ENCODE measurements at regions not wholly inside any gene's neighbourhood (a gene's known extent, or its start where the extent isn't known, plus 50 kb on each side); places are given as distances from the start of the nearest gene placed in this dataset.

- CTCF ChIA-PET: no interaction called here
- H3K27ac Mint-ChIP-seq (ENCODE audit: unreplicated experiment): no peak overlapping the region
- BruUV-seq (replicated peaks): no TSS peak
- H3K9me3 Mint-ChIP-seq (ENCODE audit: low read depth, unreplicated experiment): no peaks in the 10 kb centered on the region
- H3K4me3 Mint-ChIP-seq (ENCODE audit: low read depth, unreplicated experiment): no peak overlapping the region
- no peak for TF ChIP-seq CTCF (IDR thresholded peaks at IDR 0.05; ENCODE audit: unreplicated experiment)
- intact Hi-C loops (cut with micrococcal nuclease; ENCODE audit: unreplicated experiment): no loop called here
- no peaks in the 10 kb centered on the region for H3K4me1 Mint-ChIP-seq (ENCODE audit: low read depth, unreplicated experiment)
- no peak for DNase-seq
- H3K36me3 Mint-ChIP-seq (ENCODE audit: insufficient read depth, unreplicated experiment): no peaks in the 10 kb centered on the region
- H3K27me3 Mint-ChIP-seq (ENCODE audit: unreplicated experiment): no peaks in the 10 kb centered on the region
Measured at GRCh38 chr12:18878676-18879180, 140.8 kb downstream of the CAPZA3 start.

- H3K4me3 Mint-ChIP-seq (ENCODE audit: low read depth, unreplicated experiment): no peak overlapping the region
- H3K4me1 Mint-ChIP-seq (ENCODE audit: low read depth, unreplicated experiment): no peaks in the 10 kb centered on the region
- no peak for DNase-seq
- H3K27ac Mint-ChIP-seq (ENCODE audit: unreplicated experiment): no peak overlapping the region
- H3K27me3 Mint-ChIP-seq (ENCODE audit: unreplicated experiment): no peaks in the 10 kb centered on the region
- no peaks in the 10 kb centered on the region for H3K36me3 Mint-ChIP-seq (ENCODE audit: insufficient read depth, unreplicated experiment)
- TF ChIP-seq CTCF (IDR thresholded peaks at IDR 0.05; ENCODE audit: unreplicated experiment): no peak
- CTCF ChIA-PET: no interaction called here
- intact Hi-C loops (cut with micrococcal nuclease; ENCODE audit: unreplicated experiment): no loop called here
- no TSS peak for BruUV-seq (replicated peaks)
- no peaks in the 10 kb centered on the region for H3K9me3 Mint-ChIP-seq (ENCODE audit: low read depth, unreplicated experiment)
Measured at GRCh38 chr12:18882690-18883089, 144.8 kb downstream of the CAPZA3 start.

- H3K36me3 Mint-ChIP-seq (ENCODE audit: insufficient read depth, unreplicated experiment): no peaks in the 10 kb centered on the region
- TF ChIP-seq CTCF (IDR thresholded peaks at IDR 0.05; ENCODE audit: unreplicated experiment): no peak
- no peak overlapping the region for H3K4me3 Mint-ChIP-seq (ENCODE audit: low read depth, unreplicated experiment)
- intact Hi-C loops (cut with micrococcal nuclease; ENCODE audit: unreplicated experiment): no loop called here
- CTCF ChIA-PET: no interaction called here
- no TSS peak for BruUV-seq (replicated peaks)
- no peak overlapping the region for H3K27ac Mint-ChIP-seq (ENCODE audit: unreplicated experiment)
- no peaks in the 10 kb centered on the region for H3K4me1 Mint-ChIP-seq (ENCODE audit: low read depth, unreplicated experiment)
- H3K9me3 Mint-ChIP-seq (ENCODE audit: low read depth, unreplicated experiment): no peaks in the 10 kb centered on the region
- no peaks in the 10 kb centered on the region for H3K27me3 Mint-ChIP-seq (ENCODE audit: unreplicated experiment)
- DNase-seq: no peak
Measured at GRCh38 chr12:18886962-18887361, 149.0 kb downstream of the CAPZA3 start.

GRCh38 chr12:18887368-18887767 is 149.4 kb downstream of the CAPZA3 start:
- H3K27ac Mint-ChIP-seq (ENCODE audit: unreplicated experiment): no peak overlapping the region
- H3K9me3 Mint-ChIP-seq (ENCODE audit: low read depth, unreplicated experiment): no peaks in the 10 kb centered on the region
- no peak overlapping the region for H3K4me3 Mint-ChIP-seq (ENCODE audit: low read depth, unreplicated experiment)
- no peak for DNase-seq
- CTCF ChIA-PET: no interaction called here
- no peak for TF ChIP-seq CTCF (IDR thresholded peaks at IDR 0.05; ENCODE audit: unreplicated experiment)
- intact Hi-C loops (cut with micrococcal nuclease; ENCODE audit: unreplicated experiment): no loop called here
- H3K4me1 Mint-ChIP-seq (ENCODE audit: low read depth, unreplicated experiment): no peaks in the 10 kb centered on the region
- no TSS peak for BruUV-seq (replicated peaks)
- H3K36me3 Mint-ChIP-seq (ENCODE audit: insufficient read depth, unreplicated experiment): no peaks in the 10 kb centered on the region
- no peaks in the 10 kb centered on the region for H3K27me3 Mint-ChIP-seq (ENCODE audit: unreplicated experiment)
